D721Med (cell line): ENCODE measurements at regions not wholly inside any gene's neighbourhood (a gene's known extent, or its start where the extent isn't known, plus 50 kb on each side); places are given as distances from the start of the nearest gene placed in this dataset.

Source experiments
- DNase-seq: peaks from one replicate; pipeline ENCODE4 v3.0.0; 2011; ENCODE audit warnings: low spot score; ENCODE audit not compliant: insufficient read length
- FAIRE-seq: peaks from 2 replicates; lab custom pipeline; 2011; peaks lifted over from hg19 to GRCh38; lab: Jason Lieb, UNC
- TF ChIP-seq, protein P1 (sequence below): IDR thresholded peaks from 2 replicates; pipeline ENCODE4 v1.5.1; 2012; ENCODE audit warnings: mild to moderate bottlenecking, control low read depth; ENCODE audit not compliant: insufficient read depth; ENCODE audit errors: missing control alignments

DNA sequence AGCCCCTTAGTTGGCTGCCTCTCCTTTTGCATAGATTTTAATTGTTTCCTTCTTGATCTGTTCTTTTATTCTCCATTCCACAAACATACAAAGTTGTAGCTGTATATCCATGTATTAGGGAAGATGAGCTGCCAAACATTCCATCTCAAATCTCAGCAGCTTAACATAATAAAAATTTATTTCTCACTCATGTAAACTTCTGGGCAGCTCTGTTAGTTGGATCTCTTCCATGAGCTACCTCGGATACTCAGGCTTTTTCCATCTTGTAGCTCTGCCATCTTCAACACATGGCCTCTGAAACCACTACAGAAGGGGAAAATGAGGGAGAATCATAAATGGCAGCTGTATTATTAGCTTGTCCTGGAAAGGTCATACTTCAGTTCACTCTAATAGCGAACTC lies 149.4 kb upstream of the BMP2 start:
- DNase-seq (no peak), FAIRE-seq (no peak)

DNA sequence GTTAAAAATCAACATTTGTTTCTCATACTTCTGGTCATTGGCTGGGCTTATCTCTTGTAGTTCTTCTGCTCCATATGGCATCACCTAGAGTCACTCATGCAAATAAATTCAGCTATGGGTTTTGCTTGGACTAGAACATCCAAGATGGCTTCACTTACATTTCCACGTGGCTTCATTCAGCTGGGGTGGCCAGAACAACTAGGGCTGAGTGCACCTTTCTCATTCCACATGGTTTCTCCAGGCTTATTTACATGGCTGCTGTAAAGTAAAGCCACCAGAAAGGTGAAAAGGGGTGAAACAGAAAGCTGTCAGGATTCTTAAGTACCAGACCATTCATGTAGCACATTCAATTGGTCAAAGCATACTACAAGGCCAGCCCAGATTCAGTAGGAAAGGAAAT lies 151.1 kb upstream of the BMP2 start:
- TF ChIP-seq, protein P1, sequence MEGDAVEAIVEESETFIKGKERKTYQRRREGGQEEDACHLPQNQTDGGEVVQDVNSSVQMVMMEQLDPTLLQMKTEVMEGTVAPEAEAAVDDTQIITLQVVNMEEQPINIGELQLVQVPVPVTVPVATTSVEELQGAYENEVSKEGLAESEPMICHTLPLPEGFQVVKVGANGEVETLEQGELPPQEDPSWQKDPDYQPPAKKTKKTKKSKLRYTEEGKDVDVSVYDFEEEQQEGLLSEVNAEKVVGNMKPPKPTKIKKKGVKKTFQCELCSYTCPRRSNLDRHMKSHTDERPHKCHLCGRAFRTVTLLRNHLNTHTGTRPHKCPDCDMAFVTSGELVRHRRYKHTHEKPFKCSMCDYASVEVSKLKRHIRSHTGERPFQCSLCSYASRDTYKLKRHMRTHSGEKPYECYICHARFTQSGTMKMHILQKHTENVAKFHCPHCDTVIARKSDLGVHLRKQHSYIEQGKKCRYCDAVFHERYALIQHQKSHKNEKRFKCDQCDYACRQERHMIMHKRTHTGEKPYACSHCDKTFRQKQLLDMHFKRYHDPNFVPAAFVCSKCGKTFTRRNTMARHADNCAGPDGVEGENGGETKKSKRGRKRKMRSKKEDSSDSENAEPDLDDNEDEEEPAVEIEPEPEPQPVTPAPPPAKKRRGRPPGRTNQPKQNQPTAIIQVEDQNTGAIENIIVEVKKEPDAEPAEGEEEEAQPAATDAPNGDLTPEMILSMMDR = no peak
- FAIRE-seq (no peak), DNase-seq (no peak)

More for the DNA sequence above, 149.4 kb upstream of the BMP2 start:
- TF ChIP-seq, protein P1 = no peak

DNA sequence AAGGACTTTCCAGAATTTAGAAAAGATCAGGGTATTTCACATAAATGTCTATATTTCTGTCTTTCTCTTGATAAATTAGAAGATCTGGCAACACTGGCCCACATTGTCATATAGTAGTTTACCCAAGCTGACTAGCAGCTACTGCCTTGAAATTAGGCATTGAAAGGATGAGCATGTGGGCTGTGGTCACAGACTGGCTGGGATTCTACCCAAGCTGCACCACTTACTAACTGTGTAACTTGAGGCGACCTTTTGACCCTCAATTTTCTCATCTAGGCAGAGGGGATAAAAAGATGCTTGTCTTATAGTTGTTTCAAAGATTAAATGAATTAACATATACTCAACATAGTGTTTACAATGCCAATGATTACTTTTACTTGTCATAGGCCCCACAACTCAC lies 152.7 kb upstream of the BMP2 start:
- DNase-seq = no peak
- TF ChIP-seq, protein P1 = no peak
- FAIRE-seq = no peak

DNA sequence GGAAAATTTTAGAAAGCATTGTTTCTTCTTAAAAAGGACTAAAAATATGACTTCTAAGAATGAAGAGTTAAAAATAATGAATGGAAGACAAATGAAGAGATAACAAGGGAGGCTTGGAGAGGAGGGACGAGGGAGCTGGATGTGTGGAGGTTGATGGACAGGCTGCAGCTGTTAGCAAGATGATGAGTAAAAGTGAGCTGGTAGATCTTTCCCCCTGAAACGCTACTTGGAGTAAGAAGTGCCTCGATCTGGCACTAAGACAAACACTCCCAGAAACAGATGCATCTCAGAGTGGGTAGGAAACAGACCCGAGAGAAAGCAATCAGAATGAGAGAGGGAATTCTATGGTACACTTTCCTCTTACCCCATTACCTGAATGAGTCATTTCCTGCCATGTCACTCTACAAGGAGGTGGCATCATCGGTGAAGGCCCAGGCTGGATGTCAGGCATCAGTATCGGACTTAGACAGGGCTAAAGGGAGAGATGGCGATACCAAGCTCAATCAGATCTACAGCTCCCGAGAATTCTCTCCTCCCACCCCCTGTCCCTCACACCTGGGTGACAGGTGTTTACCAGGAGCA lies 154.1 kb upstream of the BMP2 start:
- TF ChIP-seq, protein P1 = no peak
- FAIRE-seq (no peak), DNase-seq (no peak)

DNA sequence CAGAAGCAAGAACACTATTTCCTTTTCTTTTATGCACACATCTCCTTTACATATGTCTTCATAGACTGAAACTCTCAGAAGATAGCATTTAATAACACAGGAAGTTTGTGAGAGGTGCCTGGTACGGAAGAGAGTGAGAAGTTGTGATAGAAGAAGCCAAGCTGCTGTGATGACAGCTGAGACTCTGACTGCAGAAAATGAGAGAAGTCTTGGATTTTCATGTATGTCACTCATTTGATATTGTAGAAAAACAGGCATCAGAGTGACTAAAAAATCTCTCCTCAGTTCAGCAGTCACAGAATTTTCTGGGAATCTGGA lies 154.9 kb upstream of the BMP2 start:
- no peak for FAIRE-seq

DNA sequence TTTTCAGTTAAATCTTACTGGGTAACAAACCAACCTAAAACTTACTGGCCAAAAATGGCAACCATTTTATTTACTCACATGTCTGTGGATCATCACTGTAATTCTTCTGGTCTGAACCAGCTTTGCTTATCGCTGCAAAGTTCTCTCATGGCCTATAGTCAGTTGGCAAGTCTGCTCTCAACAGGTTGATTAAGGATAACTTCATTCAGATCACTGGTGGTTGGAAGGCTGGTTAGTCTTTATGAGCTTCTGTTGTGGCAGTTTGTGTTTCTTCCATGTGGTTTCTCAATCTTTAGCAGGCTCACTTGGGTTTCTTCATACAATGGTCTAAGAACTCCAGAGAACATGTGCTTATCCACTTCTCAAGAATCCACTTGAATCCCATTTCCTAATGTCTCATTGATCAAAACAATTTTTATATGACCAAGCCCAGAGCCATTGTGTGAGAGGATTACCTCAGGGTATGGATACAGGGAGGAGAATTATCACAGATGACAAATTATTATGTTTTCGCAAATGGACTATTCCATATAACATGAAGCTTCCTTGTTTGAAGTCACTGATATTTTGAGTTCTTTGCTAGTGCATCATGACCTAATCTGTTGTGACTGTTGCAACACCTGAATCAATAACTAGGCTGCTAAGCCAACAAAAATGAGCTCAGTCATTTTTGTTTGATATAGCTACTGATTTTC lies 155.4 kb upstream of the BMP2 start:
- FAIRE-seq = no peak
- no peak for DNase-seq
- TF ChIP-seq, protein P1 = no peak

More for the DNA sequence above, 154.9 kb upstream of the BMP2 start:
- DNase-seq = no peak
- TF ChIP-seq, protein P1 = no peak

DNA sequence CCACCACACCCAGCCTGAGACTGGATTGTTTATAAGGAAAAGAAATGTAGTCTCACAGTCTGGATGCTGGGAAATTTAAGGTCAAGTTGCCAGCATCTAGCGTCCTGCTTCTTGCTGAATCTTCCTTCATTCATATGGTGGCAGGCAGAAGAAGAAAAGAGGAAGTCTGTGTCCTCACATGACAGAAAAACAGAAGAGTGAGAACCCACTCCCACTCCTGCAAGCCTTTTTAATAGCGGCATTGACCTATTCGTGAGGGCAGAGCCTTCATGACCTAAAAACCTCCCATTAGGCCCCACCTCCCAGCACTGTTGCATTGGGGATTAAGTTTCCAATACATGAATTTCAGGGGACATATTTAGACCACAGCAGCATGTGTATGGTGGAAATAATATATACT lies 160.8 kb upstream of the BMP2 start:
- no peak for DNase-seq
- TF ChIP-seq, protein P1 = no peak
- FAIRE-seq = no peak
